Stimulated activated naive B cell treated with anti-CD40 and anti-IgM and Interleukin-4, amounts not matched to agents 10 μg/mL and 1 μg/mL and 100 μg/mL, for 72 hours (primary cell): ENCODE measurements at regions not wholly inside any gene's neighbourhood (a gene's known extent, or its start where the extent isn't known, plus 50 kb on each side); places are given as distances from the start of the nearest gene placed in this dataset.
"Not testable (repeated sequence)": the region's sequence is repeated elsewhere in the genome, so short reads cannot be mapped to it uniquely, and the experiment has no call there.

Experiments
- ATAC-seq, 2 donors: fragments of 150-1000 bp; cut with Tn5 transposase; replicated peaks; 2 replicates each; pipeline ENCODE4 v1.10.0; 2021; ENCODE audit warnings: moderate library complexity in 1 of 2
- DNase-seq: peaks from one replicate; pipeline ENCODE4 v3.0.0; 2021
- H3K27ac Mint-ChIP-seq: one replicate; pipeline ENCODE4 v1.8.0; 2022; ENCODE audit warnings: mild to moderate bottlenecking, mixed read lengths
- H3K27me3 Mint-ChIP-seq, 2 donors: one replicate each; pipeline ENCODE4 v1.8.0; 2022; ENCODE audit warnings: mixed read lengths in 2 of 2
- H3K36me3 Mint-ChIP-seq, 2 donors: one replicate each; pipeline ENCODE4 v1.8.0; 2022; ENCODE audit warnings: mixed read lengths in 2 of 2, mild to moderate bottlenecking in 1 of 2
- H3K4me1 Mint-ChIP-seq, 2 donors: one replicate each; pipeline ENCODE4 v1.8.0; 2022; ENCODE audit warnings: mixed read lengths in 2 of 2, mild to moderate bottlenecking in 1 of 2
- H3K4me3 Mint-ChIP-seq, 2 donors: one replicate each; pipeline ENCODE4 v1.8.0; 2022; ENCODE audit warnings: mild to moderate bottlenecking in 2 of 2, mixed read lengths in 2 of 2, moderate library complexity in 1 of 2
- H3K9me3 Mint-ChIP-seq, 2 donors: one replicate each; pipeline ENCODE4 v1.8.0; 2022; ENCODE audit warnings: mixed read lengths in 2 of 2, mild to moderate bottlenecking in 1 of 2

DNA sequence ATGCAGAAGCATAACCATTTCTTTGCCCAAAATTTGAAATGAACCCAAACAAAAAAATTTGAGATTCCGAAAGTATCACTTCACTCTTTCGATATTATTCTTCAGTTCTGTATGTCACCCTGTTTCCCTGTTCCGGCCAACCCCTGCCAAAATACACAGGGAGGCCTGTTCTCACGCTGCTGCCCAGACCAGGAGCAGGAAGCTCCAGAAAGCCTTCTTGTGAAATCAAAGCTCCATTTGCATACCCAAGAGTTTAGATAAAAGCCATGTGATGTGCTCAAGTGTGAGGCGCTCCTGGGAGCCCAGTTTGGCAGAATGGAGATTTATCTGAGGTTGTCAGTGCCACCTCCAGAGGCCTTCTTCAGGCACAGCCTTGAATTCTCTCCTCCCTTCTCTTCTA lies 236.2 kb downstream of the FGFR2 start:
- H3K36me3 Mint-ChIP-seq: no peaks in the 10 kb centered on the region
- no peak overlapping the region for H3K4me3 Mint-ChIP-seq
- no peak for DNase-seq
- no peak for ATAC-seq
- no peaks in the 10 kb centered on the region for H3K9me3 Mint-ChIP-seq
- H3K27ac Mint-ChIP-seq: no peak overlapping the region
- no peaks in the 10 kb centered on the region for H3K27me3 Mint-ChIP-seq
- no peaks in the 10 kb centered on the region for H3K4me1 Mint-ChIP-seq

DNA sequence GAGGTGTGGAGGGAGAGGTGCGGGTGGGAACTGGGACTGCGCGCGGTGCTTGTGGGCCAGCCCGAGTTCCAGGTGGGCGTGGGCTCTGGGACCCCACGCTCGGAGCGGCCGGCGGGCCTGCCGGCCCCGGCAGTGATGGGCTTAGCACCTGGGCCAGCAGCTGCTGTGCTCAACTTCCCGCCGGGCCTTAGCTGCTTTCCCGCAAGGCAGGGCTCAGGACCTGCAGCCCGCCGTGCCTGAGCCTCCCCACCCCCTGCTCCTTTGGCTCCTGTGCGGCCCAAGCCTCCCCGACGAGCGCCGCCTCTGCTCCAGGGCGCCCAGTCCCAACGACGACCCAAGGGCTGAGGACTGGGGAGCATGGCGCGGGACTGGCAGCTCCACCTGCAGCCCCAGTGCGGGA lies 232.7 kb downstream of the FGFR2 start:
- no peaks in the 10 kb centered on the region for H3K4me1 Mint-ChIP-seq
- DNase-seq: no peak
- no peaks in the 10 kb centered on the region for H3K27me3 Mint-ChIP-seq
- H3K27ac Mint-ChIP-seq: no peak overlapping the region
- H3K4me3 Mint-ChIP-seq: no peak overlapping the region
- ATAC-seq: no peak
- H3K9me3 Mint-ChIP-seq: no peaks in the 10 kb centered on the region
- H3K36me3 Mint-ChIP-seq: no peaks in the 10 kb centered on the region

DNA sequence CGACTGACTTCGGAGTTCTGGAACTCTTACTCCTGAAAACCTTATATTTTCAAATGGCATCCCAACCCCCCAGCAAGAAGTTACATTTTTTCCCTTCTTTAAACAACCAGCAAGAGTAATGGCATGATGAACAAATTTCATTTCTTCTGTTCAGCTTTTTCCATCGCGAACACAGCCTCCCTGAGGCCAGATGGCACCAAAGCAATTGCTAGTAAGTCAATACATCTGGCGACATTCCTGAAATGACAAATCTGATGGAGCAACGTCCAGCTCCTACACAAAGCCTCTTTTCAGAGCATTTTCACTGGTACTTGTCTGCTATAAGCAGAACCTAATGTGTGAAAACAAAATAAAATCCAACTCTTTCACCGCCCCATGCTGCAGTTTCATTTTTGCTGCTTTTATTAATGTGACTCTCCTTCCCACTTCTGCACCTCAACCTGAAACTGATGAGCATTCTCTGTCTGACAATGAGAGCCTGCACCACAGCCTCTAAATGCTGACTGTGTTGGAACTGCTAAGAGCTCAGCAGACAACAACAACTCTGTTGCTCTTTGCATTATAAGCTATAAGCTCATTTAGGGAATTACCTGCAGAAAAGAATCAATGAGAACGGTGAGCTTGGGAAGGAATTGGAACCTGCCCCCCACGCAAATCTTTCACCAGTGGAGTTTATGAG lies 229.8 kb downstream of the FGFR2 start:
- ATAC-seq: no peak
- no peak overlapping the region for H3K4me3 Mint-ChIP-seq
- no peak for DNase-seq
- no peaks in the 10 kb centered on the region for H3K36me3 Mint-ChIP-seq
- no peaks in the 10 kb centered on the region for H3K27me3 Mint-ChIP-seq
- no peak overlapping the region for H3K27ac Mint-ChIP-seq
- no peaks in the 10 kb centered on the region for H3K9me3 Mint-ChIP-seq
- H3K4me1 Mint-ChIP-seq: no peaks in the 10 kb centered on the region

DNA sequence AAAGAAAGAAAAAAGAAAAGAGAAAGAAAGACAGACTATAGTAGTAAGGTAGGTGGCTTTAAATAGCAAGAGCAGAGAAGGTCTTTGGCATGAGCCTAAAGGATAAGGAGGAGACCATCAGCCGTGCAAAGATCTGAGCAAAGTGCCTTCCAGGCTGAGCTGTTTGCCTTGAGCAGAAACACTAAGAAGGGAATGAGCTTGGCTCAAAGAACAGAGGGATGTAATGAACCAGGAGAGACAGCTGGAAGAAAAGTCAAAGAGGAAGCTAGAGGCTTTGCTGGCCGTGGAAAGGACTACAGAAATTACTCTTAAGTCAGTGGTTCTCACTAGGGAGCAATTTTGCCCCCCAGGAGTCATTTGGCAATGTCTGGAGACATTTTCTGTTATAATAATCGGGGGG lies 228.6 kb downstream of the FGFR2 start:
- Mint-ChIP-seq H3K27me3 (no peaks in the 10 kb centered on the region), H3K4me3 (no peak overlapping the region), H3K27ac (no peak overlapping the region), H3K9me3 (peaks cover 2 to 4% of the 10 kb centered on the region in 2 donors), H3K4me1 (no peaks in the 10 kb centered on the region), H3K36me3 (no peaks in the 10 kb centered on the region)
- ATAC-seq (no peak), DNase-seq (no peak)

DNA sequence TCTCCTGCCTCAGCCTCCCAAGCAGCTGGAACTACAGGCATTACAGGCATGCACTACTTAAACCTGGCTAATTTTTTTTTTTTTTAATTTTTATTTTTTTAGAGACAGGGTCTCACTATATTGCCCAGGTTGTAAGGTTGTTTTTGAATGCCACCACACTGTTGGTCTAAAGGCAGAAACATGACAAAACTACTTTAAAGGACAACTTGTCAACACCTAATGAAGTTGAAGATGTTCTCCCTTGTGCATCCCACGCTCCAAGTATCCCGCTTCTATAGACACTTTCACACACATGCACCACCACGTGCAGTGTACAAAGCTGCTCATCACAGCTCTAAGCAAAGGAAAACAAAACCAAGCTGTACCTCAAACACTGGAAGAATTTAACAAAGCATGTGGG lies 226.4 kb downstream of the FGFR2 start:
- Mint-ChIP-seq H3K27me3 (no peaks in the 10 kb centered on the region), H3K27ac (no peak overlapping the region), H3K4me3 (no peak overlapping the region), H3K36me3 (no peaks in the 10 kb centered on the region), H3K9me3 (peaks cover 2 to 4% of the 10 kb centered on the region in 2 donors), H3K4me1 (no peaks in the 10 kb centered on the region)
- DNase-seq (no peak), ATAC-seq (no peak)

DNA sequence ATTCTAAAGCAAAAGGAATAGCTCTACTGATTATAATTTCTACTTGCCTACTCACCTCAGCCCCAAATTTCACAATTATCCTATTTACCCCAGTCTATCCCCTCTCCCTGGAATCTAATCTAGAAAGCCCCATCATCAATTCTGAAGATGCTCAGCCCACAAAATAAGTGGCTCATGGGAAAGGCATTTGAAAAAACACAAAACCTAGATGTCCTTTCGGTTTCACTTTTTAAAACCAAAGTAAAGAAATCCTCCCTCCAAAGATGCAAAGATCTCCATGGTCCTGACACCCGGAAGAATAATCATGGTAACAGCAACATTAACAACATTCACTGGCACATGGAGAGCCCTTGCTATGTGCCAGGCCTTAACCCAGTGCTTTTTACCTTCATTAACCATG lies 224.8 kb downstream of the FGFR2 start:
- Mint-ChIP-seq H3K9me3 (peaks cover 4% of the 10 kb centered on the region in 2 donors), H3K4me1 (no peaks in the 10 kb centered on the region), H3K27ac (no peak overlapping the region), H3K27me3 (no peaks in the 10 kb centered on the region), H3K36me3 (no peaks in the 10 kb centered on the region), H3K4me3 (no peak overlapping the region)
- no peak for ATAC-seq
- no peak for DNase-seq

DNA sequence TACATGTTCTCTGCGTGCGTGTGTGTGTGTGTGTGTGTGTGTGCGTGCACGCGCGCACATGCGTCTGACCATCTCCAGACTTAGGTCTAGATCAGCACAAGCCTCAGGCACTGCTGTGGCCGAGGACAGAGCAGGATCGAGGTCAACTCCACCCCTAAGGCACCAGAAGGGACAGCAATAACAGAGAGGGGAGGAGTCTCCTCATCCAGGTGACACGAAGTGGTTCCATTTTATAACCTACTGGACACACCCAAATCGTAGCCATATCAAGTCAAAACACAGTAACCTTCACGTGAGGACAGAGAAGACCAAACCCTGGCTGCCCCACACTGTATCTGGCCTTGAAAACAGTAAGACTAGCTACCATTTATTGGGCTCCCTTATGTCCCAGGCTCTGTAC lies 224.1 kb downstream of the FGFR2 start:
- Mint-ChIP-seq H3K36me3 (no peaks in the 10 kb centered on the region), H3K4me3 (no peak overlapping the region), H3K4me1 (no peaks in the 10 kb centered on the region), H3K27ac (no peak overlapping the region), H3K9me3 (peaks cover 4% of the 10 kb centered on the region in 2 donors), H3K27me3 (no peaks in the 10 kb centered on the region)
- DNase-seq: no peak
- ATAC-seq: no peak

DNA sequence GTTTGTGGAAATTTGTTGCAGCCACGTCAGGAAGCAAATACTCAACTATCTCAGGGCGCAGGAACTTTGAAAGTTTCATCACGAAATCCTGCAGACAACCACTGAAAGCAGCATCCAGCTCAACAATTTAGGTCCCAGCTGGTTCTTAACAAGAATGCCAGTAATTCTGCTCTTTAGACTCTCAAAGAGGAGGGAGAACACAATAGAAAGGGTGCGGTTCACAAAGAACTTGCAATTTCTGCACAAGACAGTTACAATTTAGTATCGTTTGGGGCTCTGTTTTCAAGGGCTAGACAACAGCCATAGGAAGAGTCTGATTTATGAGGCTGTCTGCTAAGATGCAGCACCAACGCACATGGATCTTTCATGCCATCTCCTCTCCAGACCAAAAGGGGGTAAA lies 223.1 kb downstream of the FGFR2 start:
- no peak overlapping the region for H3K4me3 Mint-ChIP-seq
- H3K9me3 Mint-ChIP-seq: peaks cover 4% of the 10 kb centered on the region in 2 donors
- DNase-seq (no peak), ATAC-seq (no peak)
- no peaks in the 10 kb centered on the region for H3K4me1 Mint-ChIP-seq
- H3K27me3 Mint-ChIP-seq: no peaks in the 10 kb centered on the region
- H3K27ac Mint-ChIP-seq: no peak overlapping the region
- H3K36me3 Mint-ChIP-seq: no peaks in the 10 kb centered on the region

DNA sequence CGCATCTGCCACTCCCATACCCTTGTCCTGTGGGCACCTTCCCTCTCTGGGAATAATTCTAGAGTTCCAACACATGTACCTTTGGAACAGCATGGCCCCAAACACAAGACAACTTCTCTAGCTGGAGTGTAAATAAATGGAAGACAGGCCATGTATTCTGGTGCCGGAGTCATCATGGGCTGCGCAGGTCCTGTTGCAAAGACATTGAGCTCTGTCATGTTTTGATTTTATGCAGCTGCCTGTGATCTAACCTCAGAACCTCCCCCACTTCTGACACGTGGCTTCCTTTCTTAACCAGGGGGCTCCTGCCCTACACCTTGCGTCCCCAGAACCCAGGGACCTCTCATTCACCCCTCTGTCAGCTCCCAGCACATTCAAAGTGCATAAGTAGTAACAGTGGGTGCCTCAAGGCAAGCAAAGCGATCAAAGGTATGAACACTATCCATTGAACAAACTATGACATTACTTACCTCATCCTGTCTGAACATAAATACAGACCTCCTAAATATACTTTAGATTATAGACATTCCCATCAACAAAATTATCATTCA lies 219.9 kb downstream of the FGFR2 start:
- DNase-seq (no peak), ATAC-seq (no peak)
- Mint-ChIP-seq H3K4me3 (no peak overlapping the region), H3K27ac (no peak overlapping the region), H3K9me3 (peaks cover 4 to 8% of the 10 kb centered on the region in 2 donors), H3K4me1 (no peaks in the 10 kb centered on the region), H3K36me3 (no peaks in the 10 kb centered on the region), H3K27me3 (no peaks in the 10 kb centered on the region)

DNA sequence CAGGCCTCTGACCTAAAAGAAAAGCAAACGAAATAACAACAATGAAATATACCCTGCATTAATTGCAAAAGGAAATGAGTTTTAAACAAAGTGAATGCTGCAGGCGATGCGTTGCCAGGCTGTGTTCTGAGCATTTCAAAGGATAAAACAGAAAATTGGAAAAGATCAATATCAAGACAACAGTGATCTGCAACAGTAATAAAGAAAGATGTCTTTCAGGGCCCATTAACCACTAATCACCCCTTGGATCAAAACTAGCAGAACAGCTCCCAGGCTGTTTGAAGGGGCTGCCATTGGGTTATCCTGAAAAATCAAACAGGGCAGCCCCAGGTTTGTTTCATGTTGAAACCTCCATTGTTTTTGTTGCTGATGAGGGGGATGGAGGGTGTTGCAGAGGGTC lies 219.2 kb downstream of the FGFR2 start:
- Mint-ChIP-seq H3K4me3 (no peak overlapping the region), H3K4me1 (no peaks in the 10 kb centered on the region), H3K27ac (no peak overlapping the region), H3K36me3 (no peaks in the 10 kb centered on the region), H3K9me3 (peaks cover 3 to 5% of the 10 kb centered on the region in 2 donors), H3K27me3 (no peaks in the 10 kb centered on the region)
- no peak for DNase-seq
- no peak for ATAC-seq

DNA sequence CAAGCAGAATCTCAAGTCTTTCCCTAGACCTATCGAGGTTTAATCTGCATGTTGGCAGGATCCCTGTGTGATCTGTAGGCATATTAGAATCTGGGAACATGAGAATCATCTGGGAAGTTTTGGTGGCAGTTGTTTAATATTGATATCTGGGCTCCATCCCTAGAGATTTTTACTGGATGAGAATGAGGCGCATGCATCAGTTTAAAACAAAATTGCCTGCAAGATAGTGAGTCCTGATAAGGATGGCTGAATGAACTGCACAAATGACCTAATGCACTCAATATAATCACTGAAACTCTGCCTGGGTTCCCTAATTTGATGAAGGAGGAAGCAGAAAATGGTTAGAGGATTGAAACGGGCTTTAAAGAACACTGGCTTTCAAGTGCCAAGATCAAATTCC lies 218.0 kb downstream of the FGFR2 start:
- Mint-ChIP-seq H3K36me3 (no peaks in the 10 kb centered on the region), H3K9me3 (peaks cover 2 to 4% of the 10 kb centered on the region in 2 donors), H3K27ac (no peak overlapping the region)

DNA sequence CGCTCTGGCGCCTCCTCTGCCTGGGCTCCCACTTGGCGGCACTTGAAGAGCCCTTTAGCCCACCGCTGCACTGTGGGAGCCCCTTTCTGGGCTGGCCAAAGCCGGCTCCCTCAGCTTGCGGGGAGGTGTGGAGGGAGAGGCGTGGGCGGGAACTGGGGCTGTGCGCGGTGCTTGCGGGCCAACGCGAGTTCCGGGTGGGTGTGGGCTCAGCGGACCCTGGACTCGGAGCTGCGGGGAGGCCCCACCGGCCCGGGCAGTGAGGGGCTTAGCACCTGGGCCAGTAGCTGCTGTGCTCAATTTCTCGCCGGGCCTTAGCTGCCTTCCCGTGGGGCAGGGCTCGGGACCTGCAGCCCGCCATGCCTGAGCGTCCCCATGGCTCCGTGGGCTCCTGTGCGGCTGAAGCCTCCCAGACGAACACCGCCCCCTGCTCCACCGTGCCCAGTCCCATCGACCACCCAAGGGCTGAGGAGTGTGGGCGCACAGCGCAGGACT lies 216.2 kb downstream of the FGFR2 start:
- not testable (repeated sequence) for H3K27ac Mint-ChIP-seq, H3K9me3 Mint-ChIP-seq, ATAC-seq

More for the DNA sequence above, 218.0 kb downstream of the FGFR2 start:
- no peak for DNase-seq
- Mint-ChIP-seq H3K27me3 (no peaks in the 10 kb centered on the region), H3K4me3 (no peak overlapping the region), H3K4me1 (no peaks in the 10 kb centered on the region)
- no peak for ATAC-seq

DNA sequence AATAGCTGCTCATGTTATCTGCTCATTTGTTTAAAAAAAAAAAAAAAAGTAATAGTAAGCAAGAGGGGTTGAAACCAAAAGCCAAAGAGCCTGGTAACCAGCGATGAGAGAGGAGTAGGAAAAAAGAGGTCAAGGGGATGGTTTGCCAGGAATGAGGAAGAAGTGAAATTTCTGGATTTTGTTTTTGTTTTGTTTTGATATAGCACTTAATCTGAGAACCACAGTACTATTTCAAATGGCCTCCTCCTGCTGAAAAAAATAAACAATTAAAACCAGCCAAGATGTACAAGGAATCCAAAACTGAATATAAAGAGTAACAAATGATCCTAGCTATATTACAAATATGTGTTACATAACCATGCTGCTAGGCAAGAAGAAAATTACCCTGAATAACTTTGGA lies 213.1 kb downstream of the FGFR2 start:
- H3K36me3 Mint-ChIP-seq: no peaks in the 10 kb centered on the region
- peaks cover 4% of the 10 kb centered on the region in 2 donors for H3K9me3 Mint-ChIP-seq
- no peak for DNase-seq
- H3K4me3 Mint-ChIP-seq: no peak overlapping the region
- no peaks in the 10 kb centered on the region for H3K4me1 Mint-ChIP-seq
- no peak for ATAC-seq
- H3K27ac Mint-ChIP-seq: no peak overlapping the region
- no peaks in the 10 kb centered on the region for H3K27me3 Mint-ChIP-seq

More for the DNA sequence above, 216.2 kb downstream of the FGFR2 start:
- not testable (repeated sequence) for DNase-seq, H3K36me3 Mint-ChIP-seq, H3K4me3 Mint-ChIP-seq, H3K4me1 Mint-ChIP-seq, H3K27me3 Mint-ChIP-seq

DNA sequence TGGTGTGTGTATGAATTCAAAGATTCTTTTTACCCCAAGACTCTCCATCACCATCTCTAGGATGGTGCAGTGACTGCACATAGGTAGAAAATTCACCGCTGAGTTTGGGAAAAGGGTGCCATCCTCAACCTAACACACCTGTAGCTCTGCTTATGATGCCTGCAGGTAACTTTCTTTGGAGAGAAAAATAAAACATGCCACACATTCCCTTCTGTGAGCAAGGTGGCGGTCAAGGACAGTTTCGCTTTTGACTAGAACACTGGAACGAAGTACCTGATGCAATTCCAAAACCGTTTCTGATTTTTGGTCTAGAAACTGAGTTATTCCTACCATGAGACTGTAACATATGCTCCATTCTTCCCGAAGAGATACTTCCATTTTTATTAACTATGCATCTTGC lies 205.6 kb downstream of the FGFR2 start:
- no peak for ATAC-seq
- Mint-ChIP-seq H3K4me3 (no peak overlapping the region), H3K27me3 (no peaks in the 10 kb centered on the region), H3K9me3 (peaks cover 4 to 9% of the 10 kb centered on the region in 2 donors), H3K27ac (no peak overlapping the region), H3K36me3 (no peaks in the 10 kb centered on the region), H3K4me1 (no peaks in the 10 kb centered on the region)
- DNase-seq: no peak

DNA sequence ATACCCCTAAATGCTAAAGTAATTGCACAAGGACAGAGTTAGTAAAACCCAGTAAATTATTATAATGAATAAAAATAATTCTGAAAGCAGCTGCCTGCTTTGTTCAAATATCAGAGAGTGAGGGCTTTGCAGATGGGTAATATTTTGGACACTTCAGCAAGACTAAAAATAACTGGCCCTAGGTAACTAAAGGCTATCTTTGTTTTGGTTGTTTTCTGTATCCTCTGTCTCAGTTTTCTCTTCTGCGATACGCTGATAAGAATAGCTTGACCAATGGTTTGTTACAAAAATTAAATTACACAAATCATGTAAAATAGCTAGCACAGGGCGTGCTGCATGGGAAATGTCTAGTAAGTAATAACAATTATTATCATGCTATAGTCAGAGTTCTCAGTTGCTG lies 204.7 kb downstream of the FGFR2 start:
- Mint-ChIP-seq H3K27me3 (no peaks in the 10 kb centered on the region), H3K27ac (no peak overlapping the region), H3K36me3 (no peaks in the 10 kb centered on the region), H3K9me3 (peaks cover 4 to 7% of the 10 kb centered on the region in 2 donors), H3K4me3 (no peak overlapping the region), H3K4me1 (no peaks in the 10 kb centered on the region)
- ATAC-seq (no peak), DNase-seq (no peak)
